ENCODE measurements at regions not wholly inside any gene's neighbourhood (a gene's known extent, or its start where the extent isn't known, plus 50 kb on each side); places are given as distances from the start of the nearest gene placed in this dataset.
A peak's percentile ranks its signal among the peaks of the same experiment; 100 is the strongest.

DNA sequence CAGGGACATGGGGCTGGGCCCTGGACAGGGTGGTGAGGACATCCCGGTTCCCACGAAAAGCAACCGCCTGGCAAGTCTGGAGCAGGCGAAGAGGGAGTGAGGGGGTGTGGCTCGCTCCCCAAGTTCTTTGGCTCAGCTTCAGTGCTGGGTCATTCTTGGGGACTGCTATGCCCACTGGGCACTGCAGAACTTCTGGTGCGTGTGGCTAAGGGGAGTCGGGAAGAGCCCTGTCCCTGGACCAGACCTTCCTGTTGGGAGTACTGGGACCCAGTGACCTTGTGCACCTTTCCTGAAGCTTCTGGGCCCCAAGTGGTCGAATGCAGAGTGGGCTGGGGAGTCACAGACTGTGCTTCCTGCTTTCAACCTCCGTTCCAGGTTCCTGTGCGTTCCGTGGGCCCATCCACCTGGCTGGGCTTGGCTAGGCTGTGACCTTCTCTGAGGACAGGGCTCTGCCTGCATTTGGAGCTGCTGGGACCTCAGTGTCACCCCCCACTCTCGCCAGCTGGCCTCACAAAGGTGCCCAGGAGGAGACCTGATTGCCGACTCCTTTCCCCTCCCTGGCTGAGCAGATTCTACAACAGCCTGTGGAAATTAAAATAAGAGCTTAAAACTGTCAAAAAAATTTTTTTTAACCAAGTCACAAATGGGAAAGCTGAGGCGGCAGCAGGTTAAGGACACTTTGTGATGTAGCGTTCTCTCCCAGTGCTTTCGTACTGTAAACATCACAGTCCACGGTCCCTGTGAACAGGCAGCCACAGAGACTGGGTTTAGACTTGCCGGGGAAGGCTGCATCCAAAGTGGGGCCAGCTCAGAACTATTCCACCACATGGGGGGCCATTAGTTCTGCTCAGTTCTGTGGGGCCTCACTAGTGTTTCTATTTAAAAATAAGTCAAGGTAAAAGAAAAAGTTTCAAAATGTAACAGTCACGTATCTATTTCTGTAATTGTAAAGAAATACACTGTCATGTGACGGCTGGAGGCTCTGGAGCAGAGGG, 63.8 kb upstream of the WNT7B start:
- peak overlapping the region; percentile 73 for H3K4me3 ChIP-seq (ENCODE audit: low read depth, low read length)
- DNase-seq (ENCODE audit: low read depth): no peak

DNA sequence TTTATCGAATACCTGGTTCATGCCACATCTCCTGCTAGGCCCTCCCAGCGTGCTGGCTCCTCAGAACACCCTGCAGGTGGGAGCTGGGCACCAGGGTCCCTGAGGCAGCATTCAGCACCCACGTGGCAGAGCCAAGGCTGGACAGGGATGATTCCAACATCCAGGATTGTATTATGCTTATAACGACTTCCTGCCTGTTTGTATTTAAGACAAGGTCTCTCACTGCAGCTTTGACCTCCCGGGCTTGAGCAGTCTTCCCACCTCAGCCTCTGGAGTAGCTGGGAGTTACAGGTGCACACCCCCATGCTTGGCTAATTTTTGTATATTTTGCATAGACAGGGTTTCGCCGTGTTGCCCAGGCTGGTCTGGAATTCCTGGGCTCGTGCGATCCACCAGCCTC, 64.7 kb upstream of the WNT7B start:
- peak overlapping the region; percentile 73 for H3K4me3 ChIP-seq (ENCODE audit: low read depth, low read length)
- no peak for DNase-seq (ENCODE audit: low read depth)
- no peak for TF ChIP-seq CTCF (IDR thresholded peaks at IDR 0.05; ENCODE audit: control insufficient read depth, extremely low read depth, insufficient read depth)

More for the DNA sequence above, 63.8 kb upstream of the WNT7B start:
- TF ChIP-seq CTCF (IDR thresholded peaks at IDR 0.05; ENCODE audit: control insufficient read depth, extremely low read depth, insufficient read depth): no peak

DNA sequence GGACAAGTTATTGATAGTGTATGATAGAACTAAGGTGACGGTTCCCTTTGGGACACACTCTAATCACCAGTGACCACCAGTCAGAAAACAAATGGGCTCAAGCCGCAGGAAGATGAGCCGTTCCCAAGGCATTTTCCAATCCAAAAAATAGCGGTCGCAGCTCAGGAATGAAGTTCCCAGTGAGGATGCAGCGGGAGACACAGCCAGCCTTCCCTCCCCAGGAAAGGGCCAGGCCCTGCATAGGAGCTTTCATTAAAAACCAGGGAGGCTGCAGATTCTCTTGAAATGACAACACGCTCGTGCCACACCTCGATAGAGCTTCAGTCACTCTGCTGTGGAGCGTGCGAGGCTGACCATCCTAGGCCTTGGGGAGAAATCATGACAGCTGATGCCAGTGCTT, 65.8 kb upstream of the WNT7B start:
- peak overlapping the region; percentile 73 for H3K4me3 ChIP-seq (ENCODE audit: low read depth, low read length)
- TF ChIP-seq CTCF (IDR thresholded peaks at IDR 0.05; ENCODE audit: control insufficient read depth, extremely low read depth, insufficient read depth): no peak
- no peak for DNase-seq (ENCODE audit: low read depth)

DNA sequence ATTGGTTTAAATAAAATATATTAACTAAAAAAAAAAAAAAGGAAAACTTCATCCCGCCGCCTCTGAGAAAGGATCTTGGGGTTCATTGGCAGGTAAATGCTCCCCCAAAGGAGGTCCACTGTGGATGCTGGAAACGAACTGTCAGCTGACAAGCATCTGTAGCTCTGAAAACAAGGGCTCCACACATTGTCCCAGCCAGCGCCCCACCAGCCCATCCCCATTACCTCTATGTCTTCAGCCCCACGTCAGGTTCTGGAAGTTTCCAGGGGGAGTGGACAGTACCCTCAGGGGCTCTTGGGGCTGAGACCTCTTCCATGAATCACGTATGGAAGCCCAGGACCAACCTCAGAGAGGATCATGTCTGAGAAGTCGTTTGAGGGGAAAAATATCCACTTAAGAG, 66.4 kb upstream of the WNT7B start:
- DNase-seq (ENCODE audit: low read depth): no peak
- H3K4me3 ChIP-seq (ENCODE audit: low read depth, low read length): peak overlapping the region; percentile 73
- TF ChIP-seq CTCF (IDR thresholded peaks at IDR 0.05; ENCODE audit: control insufficient read depth, extremely low read depth, insufficient read depth): no peak

DNA sequence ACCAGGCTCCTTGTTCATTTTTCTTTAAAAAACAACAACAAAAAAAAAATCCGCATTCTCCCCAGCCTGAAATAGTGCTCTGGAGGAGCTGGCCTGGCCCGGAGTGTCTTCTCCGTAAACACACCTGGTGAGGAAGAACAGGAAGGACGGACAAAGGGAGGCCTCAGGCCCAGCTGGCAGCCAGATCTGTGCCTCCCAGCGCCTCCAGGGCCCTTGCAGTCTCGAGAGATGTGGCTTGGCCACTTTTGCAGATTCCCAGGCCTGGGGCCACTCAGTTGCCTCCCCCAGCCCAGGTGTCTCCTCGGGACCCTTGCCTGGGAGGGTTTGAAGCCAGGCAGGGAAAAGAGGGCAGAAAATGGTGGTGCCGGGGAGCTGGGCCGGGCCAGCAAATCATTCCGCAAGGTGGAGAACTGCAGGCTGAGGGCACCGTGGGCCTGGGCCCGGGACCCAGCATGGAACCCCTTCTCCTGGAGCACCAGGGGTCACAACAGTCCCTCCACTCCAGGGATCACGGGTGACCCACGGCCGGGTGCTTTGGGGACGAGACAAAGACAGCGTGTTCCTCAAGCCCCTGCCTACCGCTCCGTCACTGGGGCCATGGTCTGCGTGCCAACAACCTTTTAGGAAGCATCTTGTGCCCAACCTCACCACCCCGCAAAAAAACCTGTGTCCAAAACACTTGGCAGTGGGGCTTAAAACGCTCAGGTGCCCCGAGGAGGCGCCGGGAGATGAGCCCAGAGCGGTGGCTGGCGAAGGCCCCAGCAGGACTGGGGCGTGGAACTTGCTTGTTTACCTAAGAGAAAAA, 67.1 kb upstream of the WNT7B start:
- no peak for DNase-seq (ENCODE audit: low read depth)
- peak overlapping the region; percentile 73 for H3K4me3 ChIP-seq (ENCODE audit: low read depth, low read length)
- no peak for TF ChIP-seq CTCF (IDR thresholded peaks at IDR 0.05; ENCODE audit: control insufficient read depth, extremely low read depth, insufficient read depth)

DNA sequence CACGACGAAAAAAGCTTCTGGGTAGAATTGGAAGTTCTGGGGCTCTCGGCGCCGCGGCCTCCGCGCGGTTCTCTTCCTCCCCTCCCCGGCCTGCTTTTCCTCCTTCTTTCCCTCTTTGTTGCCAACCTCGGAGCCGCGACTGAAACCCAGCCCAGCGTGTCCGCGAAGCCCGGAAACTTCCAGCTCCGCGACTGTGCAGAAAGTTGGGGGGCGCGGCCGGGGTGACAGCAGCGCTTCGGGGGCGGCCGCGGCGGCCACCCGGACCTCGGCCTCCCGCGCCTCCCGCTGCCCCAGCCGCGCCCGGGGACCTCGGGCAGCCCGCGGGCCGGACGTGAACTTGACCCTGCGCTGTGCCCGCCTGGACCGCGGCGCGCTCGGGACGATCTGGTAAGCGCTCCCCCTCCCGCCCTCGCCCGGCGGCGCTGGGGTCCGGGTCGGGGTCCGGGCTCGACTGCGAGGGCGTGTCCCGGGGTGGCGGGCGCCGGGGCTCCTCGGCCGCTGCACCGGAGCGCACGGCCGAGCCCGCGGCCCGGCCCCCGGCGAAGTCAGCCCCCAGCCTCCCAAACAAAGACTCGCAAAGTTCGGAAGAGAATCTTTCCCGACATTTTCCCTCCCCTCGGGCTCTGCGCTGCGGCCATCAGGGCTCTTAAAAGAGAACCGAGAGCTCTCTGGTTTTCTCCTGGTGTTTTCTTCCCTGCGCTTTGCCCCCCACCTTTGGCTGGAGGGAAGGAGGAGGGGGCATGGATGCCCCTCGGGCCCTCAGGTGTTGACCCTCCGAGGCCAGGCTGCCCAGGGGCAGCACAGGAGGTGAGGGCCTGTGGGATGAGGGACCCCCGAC, 67.9 kb upstream of the WNT7B start:
- H3K4me3 ChIP-seq (ENCODE audit: low read depth, low read length): peak overlapping the region; percentile 73
- no peak for TF ChIP-seq CTCF (IDR thresholded peaks at IDR 0.05; ENCODE audit: control insufficient read depth, extremely low read depth, insufficient read depth)
- DNase-seq (ENCODE audit: low read depth): no peak
